HFFc6 (cell line): ENCODE measurements at regions not wholly inside any gene's neighbourhood (a gene's known extent, or its start where the extent isn't known, plus 50 kb on each side); places are given as distances from the start of the nearest gene placed in this dataset.
A peak's percentile ranks its signal among the peaks of the same experiment; 100 is the strongest.

Source experiments
- DNase-seq: peaks from one replicate; pipeline ENCODE4 v3.0.0-alpha.2; 2018
- H3K27ac Mint-ChIP-seq: 2 replicates; pipeline ENCODE4 v1.8.0; 2020; ENCODE audit warnings: mild to moderate bottlenecking, mixed read lengths
- H3K27me3 Mint-ChIP-seq: 2 replicates; pipeline ENCODE4 v1.8.0; 2021; ENCODE audit warnings: mild to moderate bottlenecking, moderate library complexity, mixed read lengths; ENCODE audit not compliant: insufficient read depth
- H3K36me3 Mint-ChIP-seq: 2 replicates; pipeline ENCODE4 v1.8.0; 2021; ENCODE audit warnings: low read depth, mixed read lengths
- H3K4me1 Mint-ChIP-seq: 2 replicates; pipeline ENCODE4 v1.8.0; 2020; ENCODE audit warnings: low read depth, mixed read lengths
- H3K4me3 Mint-ChIP-seq: 2 replicates; pipeline ENCODE4 v1.8.0; 2020; ENCODE audit warnings: mild to moderate bottlenecking, moderate library complexity, mixed read lengths
- H3K9me3 Mint-ChIP-seq: 2 replicates; pipeline ENCODE4 v1.8.0; 2020; ENCODE audit warnings: mild to moderate bottlenecking, mixed read lengths
- CTCF ChIP-seq: fragments of 200-600 bp; sonication (generic); IDR thresholded peaks from 2 replicates; pipeline ENCODE4 v1.5.0; 2021; ENCODE audit warnings: antibody characterized with exemption, mild to moderate bottlenecking

- no peaks in the 10 kb centered on the region for H3K9me3 Mint-ChIP-seq
- H3K36me3 Mint-ChIP-seq, result no peaks in the 10 kb centered on the region
- H3K4me1 Mint-ChIP-seq, result peaks cover 26% of the 10 kb centered on the region
- H3K4me3 Mint-ChIP-seq, result no peak overlapping the region
- DNase-seq, result no peak
- TF ChIP-seq CTCF, result no peak
- H3K27ac Mint-ChIP-seq, result no peak overlapping the region
- H3K27me3 Mint-ChIP-seq, result no peaks in the 10 kb centered on the region; the same call in 1 of the 2 replicates
Observed at GRCh38 chr1:25019337-25020172, 89.5 kb upstream of the RUNX3 start.

GRCh38 chr1:25018943-25019336 is 88.9 kb upstream of the RUNX3 start:
- Mint-ChIP-seq H3K36me3 (no peaks in the 10 kb centered on the region), H3K27ac (no peak overlapping the region), H3K4me3 (no peak overlapping the region), H3K4me1 (peaks cover 26% of the 10 kb centered on the region), H3K9me3 (no peaks in the 10 kb centered on the region), H3K27me3 (no peaks in the 10 kb centered on the region)
- TF ChIP-seq CTCF, result 0 out of 2 replicates have a peak, but pooled peaks have one; percentile 0
- no peak for DNase-seq

- Mint-ChIP-seq H3K36me3 (no peaks in the 10 kb centered on the region), H3K4me3 (no peak overlapping the region), H3K9me3 (no peaks in the 10 kb centered on the region), H3K27me3 (no peaks in the 10 kb centered on the region), H3K4me1 (peaks cover 23% of the 10 kb centered on the region), H3K27ac (peak overlapping the region; percentile 62; the same call in 1 of the 2 replicates)
- TF ChIP-seq CTCF, result no peak
- no peak for DNase-seq
Observed at GRCh38 chr1:25018110-25018735, 88.1 kb upstream of the RUNX3 start.

- Mint-ChIP-seq H3K27ac (peak overlapping the region; percentile 62; the same call in 1 of the 2 replicates), H3K4me3 (no peak overlapping the region), H3K9me3 (no peaks in the 10 kb centered on the region), H3K4me1 (peaks cover 16% of the 10 kb centered on the region), H3K27me3 (no peaks in the 10 kb centered on the region), H3K36me3 (no peaks in the 10 kb centered on the region)
- DNase-seq, result peak; percentile 17
- TF ChIP-seq CTCF, result peak; percentile 41
Observed at GRCh38 chr1:25017436-25018109, 87.5 kb upstream of the RUNX3 start.

GRCh38 chr1:25012966-25013962 is 83.2 kb upstream of the RUNX3 start:
- no peak for TF ChIP-seq CTCF
- Mint-ChIP-seq H3K4me3 (no peak overlapping the region), H3K9me3 (no peaks in the 10 kb centered on the region), H3K4me1 (peaks cover 17% of the 10 kb centered on the region), H3K36me3 (no peaks in the 10 kb centered on the region), H3K27ac (no peak overlapping the region), H3K27me3 (peaks cover 10% of the 10 kb centered on the region)
- no peak for DNase-seq
